G401.6 (cell line): ENCODE measurements at regions not wholly inside any gene's neighbourhood (a gene's known extent, or its start where the extent isn't known, plus 50 kb on each side); places are given as distances from the start of the nearest gene placed in this dataset.
"Not testable (repeated sequence)": the region's sequence is repeated elsewhere in the genome, so short reads cannot be mapped to it uniquely, and the experiment has no call there.

Experiments
- FAIRE-seq: peaks from 2 replicates; lab custom pipeline; 2012; peaks lifted over from hg19 to GRCh38; lab: Jason Lieb, UNC

GRCh38 chr2:7683708-7684107 lies 766.5 kb downstream of the RNF144A start:
- no peak for FAIRE-seq

GRCh38 chr2:7685342-7686015 lies 768.3 kb downstream of the RNF144A start:
- no peak for FAIRE-seq

DNA sequence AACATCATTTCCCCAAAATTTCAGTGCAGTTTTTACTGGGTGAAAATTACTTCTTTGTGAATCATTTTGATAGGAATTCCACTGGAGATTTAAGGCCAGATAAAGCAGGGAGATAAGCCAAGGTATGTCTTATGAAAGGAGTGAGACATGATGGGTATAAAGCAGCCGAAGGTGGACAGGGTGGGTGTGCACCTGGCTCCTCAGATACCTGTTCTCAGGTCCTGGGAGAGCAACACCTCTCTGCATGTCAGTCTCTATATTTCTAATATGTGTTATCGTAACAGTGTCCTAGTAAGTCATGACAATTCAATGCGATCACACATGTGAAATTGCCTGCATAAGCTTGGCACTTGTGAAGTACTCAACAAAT lies 768.8 kb downstream of the RNF144A start:
- no peak for FAIRE-seq

DNA sequence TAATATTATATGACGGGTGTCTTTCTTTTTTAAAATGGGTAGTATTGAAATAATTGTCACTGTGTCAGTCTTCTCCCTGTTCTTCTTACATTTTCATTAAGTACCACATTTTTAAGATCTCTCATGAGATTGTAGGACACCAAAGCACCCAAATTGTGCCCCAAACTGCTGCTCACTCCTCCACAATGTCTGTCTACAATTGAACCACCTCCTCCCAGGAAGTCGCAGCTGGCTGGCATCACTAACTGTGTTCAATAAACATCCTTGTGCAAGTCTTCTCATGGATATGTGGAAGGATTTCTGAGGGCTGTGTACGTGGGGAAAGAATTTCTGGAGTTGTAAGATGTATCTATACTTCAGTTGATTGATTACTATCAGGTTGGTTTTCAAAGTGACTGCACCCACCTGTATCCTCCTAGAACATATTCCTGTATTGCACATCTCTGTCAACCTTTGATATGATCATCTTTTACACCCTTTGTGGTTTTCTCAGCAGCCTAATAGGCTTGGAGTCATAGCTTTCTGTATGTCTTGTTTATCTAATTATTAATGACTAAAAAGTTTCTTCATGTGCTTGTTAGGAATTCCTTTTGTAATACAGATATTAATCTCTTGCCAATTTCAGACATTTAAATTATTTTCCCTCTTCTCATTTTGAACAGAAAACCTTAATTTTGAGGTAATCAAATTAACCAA lies 774.9 kb downstream of the RNF144A start:
- FAIRE-seq = no peak

DNA sequence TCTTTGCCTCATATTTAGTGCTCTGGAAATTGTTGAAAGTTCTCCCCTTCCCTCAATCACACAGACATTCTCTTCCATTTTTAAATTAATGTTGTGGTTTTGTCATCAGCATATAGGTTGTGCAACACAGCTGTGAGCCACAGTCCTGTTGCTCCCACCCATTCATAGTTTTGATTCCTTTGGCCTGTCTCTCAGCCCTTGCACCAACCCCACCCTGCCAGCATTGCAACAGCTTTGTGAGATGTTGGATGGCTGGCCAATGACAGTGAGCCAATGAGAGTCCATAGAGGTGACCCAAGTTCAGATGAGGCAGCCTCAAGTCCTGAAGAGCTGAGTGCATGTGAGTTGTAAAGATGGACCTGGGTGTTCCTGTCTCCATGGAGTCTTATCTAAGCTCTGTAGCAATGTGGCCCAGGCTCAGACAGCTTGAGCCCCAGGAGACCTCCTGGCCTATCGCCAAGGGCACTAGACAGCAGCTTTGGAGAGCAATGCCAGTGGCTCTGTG lies 775.5 kb downstream of the RNF144A start:
- no peak for FAIRE-seq

DNA sequence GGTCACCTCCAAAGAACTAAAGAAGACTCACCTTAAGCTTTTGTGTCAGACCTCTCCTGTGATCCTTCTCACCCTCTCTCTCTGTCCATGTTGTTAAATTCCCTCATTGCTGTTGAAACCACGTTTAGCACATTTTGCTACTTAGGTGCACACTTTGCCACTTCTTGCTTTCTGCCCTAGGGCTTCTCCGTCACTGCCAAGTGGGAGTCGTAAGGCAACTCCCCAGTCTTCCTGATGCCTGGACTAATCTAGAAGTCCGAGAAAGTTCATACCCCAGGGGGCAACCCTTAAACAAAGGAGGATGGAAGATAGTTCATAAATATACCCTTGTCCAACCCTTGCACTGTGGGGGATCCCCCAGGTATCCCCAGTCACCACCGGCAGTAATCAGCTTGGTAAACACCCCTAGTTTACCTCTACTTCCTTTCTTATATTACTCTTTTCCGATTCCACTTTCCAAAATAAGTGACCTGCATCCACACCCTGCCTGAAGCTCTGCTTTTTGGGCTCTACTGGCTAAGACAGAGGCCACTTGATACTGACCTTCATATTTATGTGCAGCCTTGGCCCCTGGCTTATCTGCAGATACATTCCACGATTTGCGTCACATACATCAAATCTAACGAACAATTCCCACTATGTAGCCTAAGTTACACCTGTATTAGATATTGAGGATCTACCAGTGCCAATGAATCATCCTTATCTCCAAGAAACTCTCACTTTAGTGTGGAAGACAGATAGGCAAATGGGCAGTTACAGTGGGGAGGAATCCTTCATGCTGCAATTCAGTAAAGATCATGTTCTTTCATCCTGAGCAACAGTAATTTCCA lies 776.2 kb downstream of the RNF144A start:
- no peak for FAIRE-seq

- FAIRE-seq = no peak
Observed at GRCh38 chr2:7694076-7694985, 777.1 kb downstream of the RNF144A start.

DNA sequence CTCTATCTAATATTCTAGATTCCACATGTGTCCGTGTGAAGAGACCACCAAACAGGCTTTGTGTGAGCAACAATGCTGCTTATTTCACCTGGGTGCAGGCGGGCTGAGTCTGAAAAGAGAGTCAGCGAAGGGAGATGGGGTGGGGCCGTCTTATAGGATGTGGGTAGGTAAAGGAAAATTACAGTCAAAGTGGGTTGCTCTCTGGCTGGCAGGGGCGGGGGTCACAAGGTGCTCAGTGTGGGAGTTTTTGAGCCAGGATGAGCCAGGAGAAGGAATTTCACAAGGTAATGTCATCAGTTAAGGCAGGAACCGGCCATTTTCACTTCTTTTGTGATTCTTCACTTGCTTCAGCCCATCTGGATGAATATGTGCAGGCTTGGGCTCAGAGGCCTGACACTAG lies 779.3 kb downstream of the RNF144A start:
- FAIRE-seq = not testable (repeated sequence)

DNA sequence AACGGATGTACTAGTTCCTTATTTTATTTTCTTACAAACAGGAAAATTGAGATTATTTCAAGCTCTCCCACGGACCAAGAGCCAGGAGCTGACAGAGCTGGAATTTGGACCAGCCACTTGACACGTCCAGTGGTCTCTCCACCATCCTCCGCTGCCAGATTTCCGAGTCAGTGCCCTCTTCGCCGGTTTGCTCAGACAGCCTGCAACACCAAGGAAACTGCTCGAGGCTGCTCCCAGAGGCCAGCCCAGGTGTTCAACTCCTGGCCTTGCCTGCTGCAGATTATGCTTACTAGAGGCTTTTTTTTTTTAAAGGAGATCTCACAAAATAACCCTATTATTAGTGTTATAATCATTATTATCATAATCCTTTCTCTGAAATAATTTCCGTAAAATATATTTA lies 779.8 kb downstream of the RNF144A start:
- no peak for FAIRE-seq

DNA sequence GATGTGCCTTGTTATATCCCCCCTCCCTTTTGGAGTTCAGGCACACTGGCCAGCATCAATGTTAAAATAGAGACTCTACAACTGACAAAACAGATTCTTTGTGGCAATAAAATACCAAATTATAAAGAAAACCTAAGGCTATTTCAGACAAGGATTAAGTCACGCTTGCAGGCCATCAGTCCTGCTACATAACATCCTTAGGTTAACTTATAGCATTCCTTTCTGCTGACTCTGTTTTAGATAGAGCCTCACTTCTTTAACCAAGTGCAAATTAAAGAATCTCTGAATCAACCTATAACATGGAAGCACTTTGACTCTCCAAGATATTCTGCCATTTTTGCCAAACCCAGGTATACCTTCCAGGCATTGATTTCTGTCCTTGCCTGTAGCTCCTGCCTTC lies 784.6 kb downstream of the RNF144A start:
- no peak for FAIRE-seq

GRCh38 chr2:7703048-7703447 lies 785.8 kb downstream of the RNF144A start:
- FAIRE-seq = no peak

DNA sequence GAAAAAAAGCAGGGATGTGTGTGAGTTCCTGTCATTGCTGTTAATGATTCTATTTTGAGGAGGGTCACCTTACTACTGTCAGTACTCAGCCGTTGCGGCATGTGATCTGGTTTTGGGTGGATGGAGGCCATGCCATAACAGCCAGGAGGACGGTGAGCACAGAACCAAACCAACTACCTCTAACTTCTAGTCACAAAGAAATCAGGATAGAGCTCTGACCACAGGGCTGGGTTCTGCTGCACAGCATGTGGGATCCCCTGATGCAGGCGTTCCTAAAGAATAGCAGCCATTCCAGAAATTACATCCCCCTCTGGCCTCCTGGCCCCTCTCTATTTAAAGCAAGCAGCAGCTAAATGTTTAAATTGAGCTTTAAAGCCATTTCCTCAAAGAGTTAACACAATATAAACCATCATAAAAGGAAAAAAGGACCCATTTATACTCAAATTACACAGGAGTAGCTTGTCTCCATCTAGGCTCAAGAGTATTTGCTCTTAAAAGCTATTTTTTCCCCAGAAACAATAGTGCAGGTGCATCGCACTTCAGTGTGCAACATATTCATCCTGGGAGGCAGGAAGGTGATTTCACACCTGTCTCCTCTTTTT lies 786.4 kb downstream of the RNF144A start:
- FAIRE-seq = no peak

DNA sequence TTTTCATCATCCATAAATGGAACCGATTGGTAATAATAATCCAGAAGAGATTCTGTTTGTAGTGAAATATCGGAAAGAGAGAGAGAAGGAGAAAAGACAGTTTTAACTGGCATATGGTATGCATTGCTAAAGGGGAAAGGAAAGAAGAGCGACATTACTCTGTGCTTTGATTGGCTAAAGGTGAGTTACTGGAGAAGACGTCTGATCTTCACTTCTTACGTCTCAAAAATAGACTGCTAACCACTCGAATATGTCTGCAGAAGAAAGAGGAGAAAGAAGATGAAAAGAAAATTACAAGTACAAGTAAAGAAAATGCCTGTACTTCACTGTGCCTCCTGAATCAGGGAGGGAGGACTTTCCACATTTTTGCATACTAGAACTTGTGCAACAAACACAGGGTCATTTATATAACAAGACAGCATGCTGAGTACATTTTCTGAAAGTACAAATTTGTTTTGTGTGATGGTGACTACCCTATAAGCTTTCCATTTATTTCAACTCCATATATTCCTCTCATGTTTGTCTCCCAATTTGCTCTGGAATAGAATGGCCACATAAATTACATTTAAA lies 787.2 kb downstream of the RNF144A start:
- no peak for FAIRE-seq

- no peak for FAIRE-seq
Observed at GRCh38 chr2:7706791-7707190, 789.6 kb downstream of the RNF144A start.

GRCh38 chr2:7707723-7708122 lies 790.5 kb downstream of the RNF144A start:
- no peak for FAIRE-seq

GRCh38 chr2:7709907-7710306 lies 792.7 kb downstream of the RNF144A start:
- FAIRE-seq = no peak

DNA sequence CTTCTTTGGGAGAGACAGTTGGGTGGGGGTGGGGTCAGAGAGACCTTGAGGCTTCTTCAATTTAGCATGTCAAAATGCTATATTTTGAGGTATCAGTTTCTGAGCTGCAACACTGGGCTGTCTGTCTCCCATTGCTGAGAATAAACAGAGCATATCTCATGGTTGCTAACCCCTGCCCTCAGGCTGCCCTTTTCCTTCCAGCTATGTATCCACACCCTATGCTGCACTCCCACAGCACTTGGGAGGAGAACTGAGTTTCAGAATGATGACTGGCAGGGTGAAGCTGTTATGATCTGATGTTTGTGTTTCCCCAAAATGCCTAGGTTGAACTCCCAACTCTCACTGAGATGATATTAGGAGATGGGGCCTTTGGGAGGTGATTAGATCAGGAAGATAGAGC lies 794.0 kb downstream of the RNF144A start:
- FAIRE-seq = no peak

DNA sequence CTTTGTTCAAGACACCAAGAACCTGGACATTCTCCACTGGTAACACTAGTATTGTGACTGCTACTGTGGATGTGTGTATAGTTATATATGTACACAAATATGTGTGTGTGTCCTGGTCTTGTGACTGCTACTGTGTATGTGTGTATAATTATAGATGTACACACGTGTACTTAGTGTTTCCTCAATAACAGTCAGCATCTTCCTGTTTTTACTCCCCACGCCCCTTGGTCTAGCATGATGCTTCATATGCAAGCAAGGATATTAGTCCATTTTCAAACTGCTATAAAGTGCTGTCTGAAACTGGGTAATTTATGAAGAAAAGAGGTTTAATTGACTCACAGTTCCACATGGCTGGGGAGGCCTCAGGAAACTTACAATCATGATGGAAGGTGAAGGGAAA lies 802.7 kb downstream of the RNF144A start:
- no peak for FAIRE-seq

DNA sequence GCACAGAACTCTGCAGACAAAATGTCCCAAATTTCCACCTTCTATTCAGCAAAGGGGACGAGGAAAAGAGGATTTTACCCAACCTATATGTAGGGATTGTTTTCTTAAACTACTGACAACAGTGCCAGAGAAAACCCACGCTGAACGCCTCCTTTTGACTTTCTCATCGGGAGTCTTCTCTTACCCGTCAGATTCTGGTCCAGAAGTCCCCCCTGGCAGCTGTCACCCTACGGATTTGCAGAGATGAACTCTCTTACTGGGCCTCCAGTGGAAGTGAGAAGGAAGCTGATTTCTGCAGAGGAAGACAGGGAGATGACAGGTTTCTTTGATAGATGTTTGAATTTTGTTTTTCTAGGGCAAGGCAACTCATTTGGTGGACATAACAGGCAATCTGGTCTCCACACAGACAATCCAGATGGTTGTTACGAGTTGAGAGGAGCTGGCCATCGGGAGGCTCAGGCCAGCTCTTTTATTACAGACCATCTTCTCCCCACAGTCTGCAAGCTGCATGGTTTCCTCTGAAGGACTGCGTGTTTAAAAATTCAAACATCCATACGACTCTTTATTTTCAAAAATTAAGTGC lies 804.3 kb downstream of the RNF144A start:
- no peak for FAIRE-seq

DNA sequence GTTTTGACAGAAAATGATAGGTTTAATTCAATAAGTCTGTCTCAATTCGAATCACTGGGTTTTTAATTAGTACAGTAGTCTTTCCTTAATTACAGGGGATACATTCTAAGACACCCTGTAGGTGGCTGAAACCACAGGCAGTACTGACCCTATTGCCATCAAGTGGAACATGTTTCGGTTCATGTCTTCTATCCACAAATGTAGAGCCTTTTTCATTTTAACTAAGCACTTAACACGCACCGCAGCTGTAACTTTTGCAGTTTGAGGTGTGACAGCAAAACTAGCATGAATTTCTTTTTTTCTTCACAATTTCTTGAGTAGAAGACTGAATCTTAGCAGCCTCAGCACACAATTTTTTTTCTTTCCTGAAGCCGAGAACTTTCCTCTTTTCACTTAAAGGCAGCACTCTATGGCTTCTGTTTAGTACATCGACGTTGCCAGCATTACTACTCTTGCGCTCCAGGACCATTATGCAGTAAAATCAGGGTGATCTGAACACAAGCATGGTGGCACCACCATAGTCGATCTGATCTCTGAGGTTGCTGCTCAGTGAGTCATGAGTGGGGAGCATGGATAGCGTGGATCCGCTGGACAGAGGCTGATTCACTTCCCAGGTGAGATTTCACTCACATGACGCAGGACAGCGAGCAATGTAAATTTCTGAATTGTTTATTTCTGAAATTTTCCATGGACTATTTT lies 805.1 kb downstream of the RNF144A start:
- FAIRE-seq = no peak
